ENCODE measurements at regions not wholly inside any gene's neighbourhood (a gene's known extent, or its start where the extent isn't known, plus 50 kb on each side); places are given as distances from the start of the nearest gene placed in this dataset.

GRCh38 chr10:89153971-89154370 lies 53.1 kb downstream of the CH25H start:
- DNase-seq: no peak

GRCh38 chr10:89153116-89153515 lies 54.0 kb downstream of the CH25H start:
- no peak for DNase-seq

GRCh38 chr10:89151857-89152256 lies 55.3 kb downstream of the CH25H start:
- DNase-seq: no peak

GRCh38 chr10:89148061-89148460 lies 59.1 kb downstream of the CH25H start:
- DNase-seq: no peak

- no peak for DNase-seq
Observed at GRCh38 chr10:89147256-89147655, 59.9 kb downstream of the CH25H start.

- DNase-seq: no peak
Observed at GRCh38 chr10:89144836-89145235, 62.3 kb downstream of the CH25H start.

- no peak for DNase-seq
Observed at GRCh38 chr10:89142590-89142989, 64.5 kb downstream of the CH25H start.

GRCh38 chr10:89138755-89139490 lies 68.2 kb downstream of the CH25H start:
- no peak for DNase-seq

GRCh38 chr10:89134963-89135362 lies 72.2 kb downstream of the CH25H start:
- DNase-seq: no peak

GRCh38 chr10:89129911-89130310 lies 77.2 kb downstream of the CH25H start:
- no peak for DNase-seq

GRCh38 chr10:89122433-89123051 lies 84.6 kb downstream of the CH25H start:
- DNase-seq: no peak

- no peak for DNase-seq
Observed at GRCh38 chr10:89121764-89122020, 85.4 kb downstream of the CH25H start.

GRCh38 chr10:89120931-89121763 lies 86.0 kb downstream of the CH25H start:
- no peak for DNase-seq

- DNase-seq: peak; percentile 38
Observed at GRCh38 chr10:89119651-89120050, 87.5 kb downstream of the CH25H start.

GRCh38 chr10:89118091-89118490 lies 89.0 kb downstream of the CH25H start:
- no peak for DNase-seq

GRCh38 chr10:89115876-89116627 lies 91.1 kb downstream of the CH25H start:
- DNase-seq: no peak

- DNase-seq: no peak
Observed at GRCh38 chr10:89114846-89115625, 92.1 kb downstream of the CH25H start.

GRCh38 chr10:89102735-89103134 lies 104.4 kb downstream of the CH25H start:
- no peak for DNase-seq

- DNase-seq: no peak
Observed at GRCh38 chr10:89101943-89102342, 105.2 kb downstream of the CH25H start.

GRCh38 chr10:89100680-89101079 lies 106.4 kb downstream of the CH25H start:
- DNase-seq: no peak

- no peak for DNase-seq
Observed at GRCh38 chr10:89097226-89097625, 106.6 kb downstream of the FAS start.

GRCh38 chr10:89095701-89096391 lies 105.2 kb downstream of the FAS start:
- no peak for DNase-seq
